ENCODE measurements at regions not wholly inside any gene's neighbourhood (a gene's known extent, or its start where the extent isn't known, plus 50 kb on each side); places are given as distances from the start of the nearest gene placed in this dataset.

- TF ChIP-seq CTCF (IDR thresholded peaks at IDR 0.05) (no peak), POLR2A (IDR thresholded peaks at IDR 0.05) (no peak)
These were observed 1073.6 kb upstream of the TMEM132C start for GRCh38 chr12:127193341-127193740.

Data from heart left ventricle (tissue), 13 donors.